GM18861 (cell line): ENCODE measurements at regions not wholly inside any gene's neighbourhood (a gene's known extent, or its start where the extent isn't known, plus 50 kb on each side); places are given as distances from the start of the nearest gene placed in this dataset.

Experiments
- ATAC-seq: cut with Tn5 transposase; IDR thresholded peaks from one replicate; pipeline ENCODE4 v1.9.1; 2021; ENCODE audit not compliant: unreplicated experiment

DNA sequence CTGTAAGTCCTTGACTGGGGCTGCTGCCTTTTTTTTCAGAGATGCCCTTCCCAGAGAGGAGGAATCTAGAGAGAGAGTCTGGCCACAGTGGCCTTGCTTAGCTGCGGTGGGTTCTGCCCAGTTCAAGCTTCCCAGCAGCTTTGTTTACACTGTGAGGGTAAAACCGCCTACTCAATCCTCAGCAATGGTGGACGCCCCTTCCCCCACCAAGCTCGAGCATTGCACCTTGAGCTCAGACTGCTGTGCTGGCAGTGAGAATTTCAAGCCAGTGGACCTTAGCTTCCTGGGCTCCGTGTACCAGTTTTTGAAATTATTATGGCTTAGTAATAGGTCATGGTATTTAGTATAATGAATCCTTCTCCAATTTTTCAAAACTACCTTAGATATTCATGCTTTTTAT is 395.4 kb downstream of the NPIPA7 start:
- ATAC-seq, result no peak

GRCh38 chr16:16778332-16778731 is 399.4 kb downstream of the NPIPA7 start:
- ATAC-seq, result no peak

DNA sequence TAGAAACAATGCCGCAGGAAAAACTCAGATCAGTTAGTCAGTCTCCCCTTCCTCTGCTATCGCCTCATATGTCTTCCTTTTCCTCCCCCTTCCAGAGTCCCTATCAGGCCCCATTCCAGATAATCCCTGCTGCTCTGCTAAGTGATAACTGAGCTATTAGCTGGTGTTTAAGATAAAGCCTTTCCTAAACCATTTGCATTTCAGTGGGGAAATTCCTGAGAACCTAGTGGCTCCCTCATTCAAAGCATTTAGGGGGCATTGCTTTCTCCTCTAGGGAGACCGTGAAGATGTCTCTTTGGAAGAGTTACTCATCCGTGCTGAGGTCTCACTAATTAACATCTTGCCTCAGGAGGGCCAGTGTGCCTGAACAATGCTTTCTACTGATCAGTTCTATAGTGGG is 401.6 kb downstream of the NPIPA7 start:
- ATAC-seq, result no peak

- ATAC-seq, result no peak
Observed at GRCh38 chr16:16782153-16782552, 403.2 kb downstream of the NPIPA7 start.

DNA sequence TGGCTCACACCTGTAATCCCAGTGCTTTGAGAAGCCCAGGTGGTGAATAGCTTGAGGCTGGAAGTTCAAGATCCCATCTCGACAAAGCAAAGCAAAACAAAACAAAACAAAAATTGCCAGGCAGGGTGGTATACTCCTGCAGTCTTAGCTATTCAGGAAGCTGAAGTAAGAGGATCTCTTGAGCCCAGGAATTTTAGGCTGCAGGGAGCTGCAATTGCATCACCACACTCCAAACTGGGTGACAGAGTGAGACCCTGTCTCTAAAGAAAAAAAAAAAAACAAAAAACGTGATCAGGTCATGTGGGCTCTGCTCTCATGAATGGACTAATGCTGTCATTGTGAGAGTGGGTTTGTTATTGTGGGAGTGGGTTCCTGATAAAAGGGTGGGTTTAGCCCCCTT is 409.1 kb downstream of the NPIPA7 start:
- no peak for ATAC-seq

DNA sequence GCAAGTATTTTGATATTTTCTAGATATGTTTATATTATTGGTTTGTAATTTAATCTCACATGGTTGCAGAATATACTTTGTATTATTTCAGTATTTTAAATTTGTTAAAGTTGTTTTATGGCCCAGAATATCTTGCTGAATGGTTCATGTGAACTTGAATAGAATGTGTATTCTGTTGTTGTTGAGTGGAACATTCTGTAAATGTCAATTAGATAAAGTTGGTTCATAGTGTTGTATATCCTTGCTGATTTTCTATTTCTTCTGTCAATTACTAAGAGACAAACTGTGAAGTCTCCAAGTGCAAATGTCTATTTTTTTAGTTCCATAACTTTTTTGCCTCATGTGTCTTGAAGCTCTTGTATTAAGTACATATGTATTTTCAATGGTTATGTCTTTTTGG is 411.7 kb downstream of the NPIPA7 start:
- no peak for ATAC-seq

DNA sequence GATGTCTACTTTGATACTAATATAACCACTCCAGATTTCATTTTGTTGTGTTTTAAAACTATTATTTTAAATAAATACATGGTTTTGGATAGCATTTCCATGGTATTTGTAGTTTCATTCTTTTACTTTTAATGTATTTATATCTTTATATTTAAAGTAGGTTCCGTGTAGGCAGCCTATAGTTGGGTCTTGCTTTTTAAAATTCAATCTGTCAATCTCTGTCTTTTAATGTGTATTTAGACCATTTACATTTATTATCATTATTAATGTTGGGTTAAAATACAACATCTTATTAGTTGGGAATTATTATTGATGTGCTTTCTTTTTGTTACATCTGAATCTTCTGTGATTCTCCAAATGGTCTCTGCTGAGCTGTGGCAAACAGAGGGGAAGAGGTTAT is 412.1 kb downstream of the NPIPA7 start:
- no peak for ATAC-seq

DNA sequence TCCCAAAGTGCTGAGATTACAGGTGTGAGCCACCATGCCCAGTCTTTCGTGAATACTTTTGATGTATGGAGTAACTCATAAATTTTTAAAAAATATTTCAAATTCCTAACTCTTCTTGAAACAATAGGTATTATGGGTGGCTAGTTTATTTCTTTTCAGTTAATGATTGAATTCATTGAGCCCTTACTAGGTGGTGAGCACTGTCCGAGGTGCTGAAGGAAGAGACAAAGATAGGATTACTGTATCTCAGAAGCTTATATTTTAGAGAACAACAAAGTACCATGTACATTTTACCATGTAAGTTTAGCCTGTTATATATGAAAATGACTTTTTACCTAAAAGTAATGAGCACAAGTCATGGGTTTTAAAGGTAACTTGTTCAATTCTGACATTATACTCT is 418.3 kb downstream of the NPIPA7 start:
- no peak for ATAC-seq

- ATAC-seq, result no peak
Observed at GRCh38 chr16:16798504-16798903, 419.6 kb downstream of the NPIPA7 start.

DNA sequence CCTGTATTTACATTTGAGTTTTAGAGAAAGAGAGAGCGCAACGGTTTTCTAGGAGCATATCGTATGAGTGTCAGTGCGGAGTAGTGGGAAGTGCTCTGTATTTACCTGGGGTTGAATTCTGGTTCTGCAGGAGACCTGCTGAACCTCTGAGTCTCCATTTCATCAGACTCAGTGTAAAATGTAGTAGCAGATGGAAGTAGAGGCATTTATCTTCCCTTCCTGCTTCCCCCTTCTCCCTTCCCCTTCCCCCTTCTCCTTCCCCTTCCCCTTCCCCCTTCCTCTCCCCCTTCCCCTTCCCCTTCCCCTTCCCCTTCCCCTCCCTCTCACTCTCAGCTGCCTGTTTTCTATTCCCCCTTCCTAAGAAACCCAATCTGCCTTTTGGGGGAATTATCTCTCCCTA is 426.9 kb downstream of the NPIPA7 start:
- ATAC-seq, result no peak

DNA sequence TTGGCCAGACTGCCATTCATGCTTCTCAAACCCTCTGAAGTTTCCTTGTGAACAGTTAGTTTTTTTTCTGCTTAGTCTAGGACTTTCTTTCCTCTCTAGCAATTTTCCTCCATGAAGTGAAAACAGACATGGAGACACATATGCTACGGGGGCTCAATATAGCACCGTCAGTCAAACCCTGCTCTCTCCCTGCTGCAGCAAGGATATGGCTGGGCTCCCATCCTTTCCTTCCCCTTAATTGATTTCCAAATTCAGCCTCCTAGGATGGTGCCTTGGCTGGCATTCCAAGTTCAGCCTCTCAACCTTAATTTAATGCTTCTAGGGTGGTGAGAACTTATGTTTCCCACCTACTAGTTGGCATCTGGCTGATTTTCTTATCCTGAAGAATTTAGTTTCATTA is 436.7 kb downstream of the NPIPA7 start:
- ATAC-seq, result no peak

DNA sequence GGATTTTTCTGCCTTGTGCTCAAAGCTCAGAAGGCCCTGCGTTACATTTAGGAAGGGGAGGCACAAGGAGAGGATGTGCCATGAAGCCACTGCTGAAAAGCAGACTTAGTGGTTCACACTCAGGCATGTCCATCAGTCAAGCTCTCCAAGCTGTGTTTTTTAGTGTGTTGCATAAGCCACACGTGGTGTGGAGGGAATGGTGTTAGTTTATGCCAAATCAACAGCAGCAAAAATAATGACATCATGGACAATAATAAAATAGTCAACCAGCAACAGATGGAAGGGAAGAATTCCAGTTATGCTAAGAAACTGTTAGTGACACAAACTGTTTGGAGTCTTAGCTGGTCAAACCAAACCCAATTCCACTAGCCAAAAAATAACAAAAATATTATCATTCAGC is 438.3 kb downstream of the NPIPA7 start:
- ATAC-seq, result no peak

GRCh38 chr16:16821261-16821660 is 442.3 kb downstream of the NPIPA7 start:
- no peak for ATAC-seq

GRCh38 chr16:16828913-16829398 is 450.0 kb downstream of the NPIPA7 start:
- ATAC-seq, result no peak

DNA sequence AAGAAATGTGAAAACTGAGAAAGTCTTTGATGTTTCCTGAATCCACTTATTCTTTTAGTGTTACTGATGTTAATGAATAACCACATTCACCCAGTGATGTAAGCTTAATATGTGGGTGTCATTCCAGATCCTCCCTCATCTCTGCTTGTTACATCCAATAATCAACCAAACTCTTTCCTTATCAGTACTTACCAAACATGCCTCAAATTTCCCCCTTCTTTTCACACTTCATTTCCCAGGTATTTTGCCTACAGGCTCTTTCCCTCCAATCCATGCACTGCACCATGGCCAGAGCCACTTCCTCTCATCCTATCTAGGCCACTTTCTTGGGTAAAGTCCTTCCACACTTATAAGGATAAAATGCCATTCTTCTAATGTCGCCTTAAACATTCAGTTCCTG is 451.5 kb downstream of the NPIPA7 start:
- ATAC-seq, result no peak

GRCh38 chr16:16830973-16831372 is 452.0 kb downstream of the NPIPA7 start:
- ATAC-seq, result no peak

- no peak for ATAC-seq
Observed at GRCh38 chr16:16833165-16833564, 454.2 kb downstream of the NPIPA7 start.

DNA sequence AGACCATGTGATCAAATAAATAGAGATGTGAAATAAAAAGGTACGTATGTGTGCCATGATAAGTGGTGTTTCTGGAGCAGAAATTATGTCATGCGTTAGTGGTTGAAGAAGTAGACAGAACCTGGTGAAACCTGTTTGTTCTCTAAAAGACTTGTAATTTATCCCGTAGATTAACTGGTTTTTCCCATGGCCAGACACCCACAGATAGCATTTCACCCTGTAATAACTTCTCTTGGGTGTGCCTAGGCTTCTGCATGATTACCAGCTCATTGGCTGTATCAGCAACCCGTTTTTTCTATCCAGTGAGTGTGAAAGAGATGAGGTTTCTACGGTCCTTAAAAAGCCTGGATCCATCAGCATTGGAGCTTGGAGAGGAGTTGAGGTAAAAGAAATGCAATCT is 471.3 kb downstream of the NPIPA7 start:
- ATAC-seq, result no peak

DNA sequence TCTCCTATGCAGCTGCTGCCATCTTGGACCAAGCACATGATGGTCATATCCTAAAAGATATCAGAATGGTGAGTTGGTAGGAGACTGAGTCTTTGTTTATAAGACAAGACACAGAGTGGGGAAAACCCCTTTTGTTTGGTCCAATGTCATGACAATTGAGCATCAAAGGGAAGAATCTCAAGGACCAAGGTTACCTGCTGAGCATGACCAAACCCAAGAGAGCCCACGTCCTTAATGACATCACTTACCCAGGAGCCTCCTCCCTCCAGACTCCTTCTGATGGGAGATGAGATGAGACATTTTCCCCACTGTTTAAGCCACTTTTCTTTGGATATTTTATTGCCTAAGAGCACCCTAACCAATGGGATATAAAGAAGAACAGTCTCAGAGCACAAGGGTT is 478.1 kb downstream of the NPIPA7 start:
- ATAC-seq, result no peak

- no peak for ATAC-seq
Observed at GRCh38 chr16:16857603-16858283, 478.8 kb downstream of the NPIPA7 start.

DNA sequence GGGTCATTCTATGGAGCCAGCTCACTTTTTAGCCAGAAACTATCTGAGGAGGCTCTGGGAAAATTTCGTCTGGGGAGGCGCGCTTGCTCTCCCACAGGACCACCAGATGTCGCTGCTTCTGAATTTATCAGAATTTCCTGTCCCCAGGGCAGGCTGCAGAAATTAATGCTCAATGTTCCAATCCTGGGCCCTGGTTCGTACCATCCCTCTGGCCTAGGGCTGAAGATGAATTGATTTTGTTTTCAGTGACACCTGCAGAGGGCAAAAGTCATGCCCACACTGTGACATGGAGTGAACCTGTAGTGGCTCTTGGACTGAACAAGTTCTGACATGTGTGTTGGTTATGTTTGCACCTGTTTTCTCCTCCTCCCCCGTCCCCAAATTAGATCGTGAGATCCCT is 482.6 kb downstream of the NPIPA7 start:
- ATAC-seq, result no peak

- no peak for ATAC-seq
Observed at GRCh38 chr16:16863672-16864071, 484.7 kb downstream of the NPIPA7 start.

- no peak for ATAC-seq
Observed at GRCh38 chr16:16864536-16864935, 485.6 kb downstream of the NPIPA7 start.
